Heart right ventricle (tissue), 16 donors: ENCODE measurements at regions not wholly inside any gene's neighbourhood (a gene's known extent, or its start where the extent isn't known, plus 50 kb on each side); places are given as distances from the start of the nearest gene placed in this dataset.
"Not testable (repeated sequence)": the region's sequence is repeated elsewhere in the genome, so short reads cannot be mapped to it uniquely, and the experiment has no call there.

Experiments
- ATAC-seq, 8 donors: fragments of 200-7000 bp; cut with Tn5 transposase; one replicate each; pipeline ENCODE4 v1.9.1; 2020; ENCODE audit warnings: mild to moderate bottlenecking in 8 of 8, moderate library complexity in 8 of 8, moderate number of reproducible peaks in 1 of 8
- DNase-seq, 2 donors: peaks; one replicate each; pipeline ENCODE4 v3.0.0-alpha.2; 2020
- H3K27ac ChIP-seq, 10 donors: fragments of 200-600 bp; sonication (generic) in 2 of 10; one replicate each; pipeline versions ENCODE4 v1.5.0 to v1.8.0; 2020 to 2022; ENCODE audit warnings: mild to moderate bottlenecking in 3 of 10
- H3K27me3 ChIP-seq, 7 donors: fragments of 200-600 bp; one replicate each; pipeline ENCODE4 v1.8.0; 2021 to 2022; ENCODE audit warnings: mild to moderate bottlenecking in 2 of 7
- H3K36me3 ChIP-seq, 9 donors: fragments of 200-600 bp; sonication (generic) in 1 of 9; one replicate each; pipeline versions ENCODE4 v1.5.0 to v1.8.0; 2020 to 2022; ENCODE audit warnings: mild to moderate bottlenecking in 2 of 9
- H3K4me1 ChIP-seq, 9 donors: fragments of 200-600 bp; sonication (generic) in 1 of 9; one replicate each; pipeline versions ENCODE4 v1.5.0 to v1.8.0; 2020 to 2022; ENCODE audit warnings: mild to moderate bottlenecking in 4 of 9
- H3K4me3 ChIP-seq, 10 donors: fragments of 200-600 bp; sonication (generic) in 2 of 10; one replicate each; pipeline versions ENCODE4 v1.5.0 to v1.8.0; 2020 to 2022; ENCODE audit warnings: mild to moderate bottlenecking in 7 of 10, moderate library complexity in 2 of 10
- H3K9me3 ChIP-seq, 11 donors: fragments of 200-600 bp in 10 of 11; sonication (generic) in 2 of 11; one replicate each; pipeline versions ENCODE4 v1.5.0 to v1.8.0; 2013 to 2022; ENCODE audit warnings: mild to moderate bottlenecking in 2 of 11, control low read depth in 1 of 11, moderate library complexity in 1 of 11
- CTCF ChIP-seq, 9 donors: fragments of 200-600 bp; sonication (generic) in 2 of 9; IDR thresholded peaks; one replicate each; pipeline versions ENCODE4 v1.5.0 to v1.8.0; 2021 to 2022; ENCODE audit warnings: antibody characterized with exemption in 9 of 9, mild to moderate bottlenecking in 5 of 9, moderate library complexity in 1 of 9
- WGBS, 2 donors: extraction: QIAGEN DNeasy Blood & Tissue Kit; methylation state at CpG; one replicate each; pipeline ENCODE4 v1.1.7; 2013; ENCODE audit warnings: inconsistent platforms in 1 of 2; 5-methylcytosine and 5-hydroxymethylcytosine counted together
- intact Hi-C, 10 donors: fragments of 100-400 bp; cut with DNase I; formaldehyde crosslinking; loops; one replicate each; pipeline versions ENCODE4 v1.11.1 to v1.14.2; 2022
- donor health status: Arrhythmogenic right ventricular cardiomyopathy.
- donor health status: ischemic (EF 13 %, LVEDD 7.1; RV severe dilation, severe dysfunction).
- donor health status: healthy with polysubstance abuse.
- donor health status: DM: no; HTN: yes; CAD: no.
- donor health status: DM: no; HTN: no; CAD: no.
- donor health status: ischemic (EF 25% LVEDD 6.9; RV normal size, moderate dysfunction).
- donor health status: ischemic (EF 25% LVEDD 5.7; RV mildly dilated, moderate dysfunction).
- donor health status: healthy.
- donor health status: DM: yes; HTN: yes; CAD: no.
- donor health status: Ischemic cardiomyopathy.
- donor health status: ischemic (EF 35%, LVEDD 5.7; RV mildly dilated, moderate dysfunction).
- donor health status: nonischemic (EF 11% LVEDD 7.7; RV severe dilation, severe dysfunction).
- donor health status: DM: yes; HTN: yes; CAD: no.
- donor health status: PGD.
- donor health status: ischemic (EF 29% LVEDD 5.4; RV normal size, mild dysfunction).
- donor health status: nonischemic (EF 23%, LVEDD 6.1; RV moderate dilation, normal function).

- intact Hi-C loops, result loop anchor here in 1 of 10 donors (10.0 kb wide), 1 partner anchor 47 kb away; no protein-coding TSS in a partner anchor
- H3K4me3 ChIP-seq, result no peak overlapping the region
- ATAC-seq, result no peak
- H3K9me3 ChIP-seq, result no peaks in the 10 kb centered on the region
- H3K27me3 ChIP-seq, result peaks cover 0 to 39% (median 22%) of the 10 kb centered on the region in 7 donors
- TF ChIP-seq CTCF (IDR thresholded peaks at IDR 0.05), result no peak
- no peaks in the 10 kb centered on the region for H3K36me3 ChIP-seq
- H3K4me1 ChIP-seq, result no peaks in the 10 kb centered on the region
- 84 to 85% methylated on average over 3 of the region's 3 CpGs for WGBS, 2 donors
- DNase-seq, result no peak
- no peak overlapping the region for H3K27ac ChIP-seq
Measured at GRCh38 chr17:34478244-34478643, 101.1 kb upstream of the TMEM132E start.

- intact Hi-C loops, result loop anchor here in 1 of 10 donors (10.0 kb wide), 1 partner anchor 50 kb away; no protein-coding TSS in a partner anchor
- 76 to 79% methylated on average over 4 of the region's 4 CpGs for WGBS, 2 donors
- Histone ChIP-seq H3K9me3 (no peaks in the 10 kb centered on the region), H3K27ac (no peak overlapping the region), H3K4me1 (no peaks in the 10 kb centered on the region), H3K4me3 (no peak overlapping the region), H3K27me3 (peaks cover 0 to 21% (median 10%) of the 10 kb centered on the region in 7 donors), H3K36me3 (no peaks in the 10 kb centered on the region)
- ATAC-seq, result no peak
- TF ChIP-seq CTCF (IDR thresholded peaks at IDR 0.05), result no peak
- DNase-seq, result no peak
Measured at GRCh38 chr17:34475296-34475695, 104.1 kb upstream of the TMEM132E start.

GRCh38 chr17:34474706-34475105 lies 104.7 kb upstream of the TMEM132E start:
- Histone ChIP-seq H3K27me3 (peaks cover 0 to 17% (median 12%) of the 10 kb centered on the region in 7 donors), H3K27ac (no peak overlapping the region), H3K4me3 (no peak overlapping the region), H3K9me3 (no peaks in the 10 kb centered on the region), H3K36me3 (no peaks in the 10 kb centered on the region), H3K4me1 (no peaks in the 10 kb centered on the region)
- intact Hi-C loops, result loop anchor here in 1 of 10 donors (10.0 kb wide), 1 partner anchor 50 kb away; no protein-coding TSS in a partner anchor
- DNase-seq (no peak), ATAC-seq (no peak)
- 52 to 60% methylated on average over 2 of the region's 2 CpGs for WGBS, 2 donors
- TF ChIP-seq CTCF (IDR thresholded peaks at IDR 0.05), result no peak

GRCh38 chr17:34472363-34472762 lies 107.0 kb upstream of the TMEM132E start:
- Histone ChIP-seq H3K27me3 (peaks cover 0 to 33% (median 21%) of the 10 kb centered on the region in 7 donors), H3K27ac (no peak overlapping the region), H3K36me3 (no peaks in the 10 kb centered on the region), H3K9me3 (no peaks in the 10 kb centered on the region), H3K4me3 (no peak overlapping the region), H3K4me1 (no peaks in the 10 kb centered on the region)
- DNase-seq, result no peak
- ATAC-seq, result no peak
- no peak for TF ChIP-seq CTCF (IDR thresholded peaks at IDR 0.05)
- WGBS, 2 donors, result 73 to 78% methylated on average over 1 of the region's 1 CpG
- intact Hi-C loops, result loop anchor here in 1 of 10 donors (10.0 kb wide), 1 partner anchor 52 kb away; no protein-coding TSS in a partner anchor

- not testable (repeated sequence) for H3K4me1 ChIP-seq, ATAC-seq, H3K9me3 ChIP-seq, H3K27ac ChIP-seq, H3K4me3 ChIP-seq, DNase-seq, H3K36me3 ChIP-seq
- 31% methylated on average over 4 of the region's 4 CpGs for WGBS, 2 donors
- H3K27me3 ChIP-seq, result peaks cover 0 to 40% (median 22%) of the 10 kb centered on the region in 7 donors
- intact Hi-C loops, result loop anchor here in 1 of 10 donors (10.0 kb wide), 1 partner anchor 54 kb away; no protein-coding TSS in a partner anchor
Measured at GRCh38 chr17:34471278-34471677, 108.1 kb upstream of the TMEM132E start.
